ENCODE measurements at regions not wholly inside any gene's neighbourhood (a gene's known extent, or its start where the extent isn't known, plus 50 kb on each side); places are given as distances from the start of the nearest gene placed in this dataset.

GRCh38 chr12:84585776-84586395 is 326.7 kb downstream of the SLC6A15 start:
- TF ChIP-seq CTCF (IDR thresholded peaks at IDR 0.05; ENCODE audit: low read length) (no peak), EZH2 (IDR thresholded peaks at IDR 0.05; ENCODE audit: borderline replicate concordance, low read length) (no peak)
